Neural progenitor cell (in vitro differentiated cells): ENCODE measurements at regions not wholly inside any gene's neighbourhood (a gene's known extent, or its start where the extent isn't known, plus 50 kb on each side); places are given as distances from the start of the nearest gene placed in this dataset.
A peak's percentile ranks its signal among the peaks of the same experiment; 100 is the strongest.

Experiments used
- DNase-seq: peaks from one replicate; pipeline ENCODE4 v3.0.0-alpha.2; 2016; ENCODE audit warnings: low spot score
- H2AFZ ChIP-seq: fragments of 200-600 bp; sonication (generic); replicated peaks from 2 replicates; pipeline ENCODE4 v1.6.1; 2016; ENCODE audit warnings: antibody characterized with exemption
- H3F3A ChIP-seq: fragments of 200-600 bp; sonication (generic); 2 replicates; pipeline ENCODE4 v1.6.1; 2016; ENCODE audit warnings: antibody characterized with exemption, low read depth
- H3K27ac ChIP-seq: fragments of 200-600 bp; sonication (generic); 2 replicates; pipeline ENCODE4 v1.5.1; 2016; ENCODE audit warnings: mild to moderate bottlenecking
- H3K27me3 ChIP-seq: fragments of 200-600 bp; sonication (generic); 2 replicates; pipeline ENCODE4 v1.6.1; 2016; ENCODE audit warnings: mild to moderate bottlenecking, moderate library complexity
- H3K36me3 ChIP-seq: fragments of 200-600 bp; sonication (generic); 2 replicates; pipeline ENCODE4 v1.5.1; 2016
- H3K4me1 ChIP-seq: fragments of 200-600 bp; sonication (generic); 2 replicates; pipeline ENCODE4 v1.6.1; 2016; ENCODE audit warnings: mixed run types
- H3K4me2 ChIP-seq: fragments of 200-600 bp; sonication (generic); 2 replicates; pipeline ENCODE4 v1.6.1; 2016
- H3K4me3 ChIP-seq: fragments of 200-600 bp; sonication (generic); 2 replicates; pipeline ENCODE4 v1.5.1; 2016
- H3K79me2 ChIP-seq: fragments of 200-600 bp; sonication (generic); 2 replicates; pipeline ENCODE4 v1.6.1; 2016; ENCODE audit warnings: low read depth
- H3K9ac ChIP-seq: fragments of 200-600 bp; sonication (generic); 2 replicates; pipeline ENCODE4 v1.6.1; 2016
- H3K9me3 ChIP-seq: fragments of 200-600 bp; sonication (generic); 2 replicates; pipeline ENCODE4 v1.5.1; 2016; ENCODE audit warnings: low read depth
- H4K20me1 ChIP-seq: fragments of 200-600 bp; sonication (generic); 2 replicates; pipeline ENCODE4 v1.6.1; 2016; ENCODE audit warnings: low read depth
- H3K27ac Mint-ChIP-seq: 3 replicates; pipeline ENCODE4 v1.8.0; 2021; ENCODE audit warnings: mixed read lengths
- H3K27me3 Mint-ChIP-seq: 2 replicates; pipeline ENCODE4 v1.8.0; 2022; ENCODE audit warnings: low read depth, mild to moderate bottlenecking, inconsistent platforms, moderate library complexity, mixed read lengths; ENCODE audit not compliant: insufficient read depth
- H3K36me3 Mint-ChIP-seq: 3 replicates; pipeline ENCODE4 v1.8.0; 2021; ENCODE audit warnings: mixed read lengths
- H3K4me1 Mint-ChIP-seq: 3 replicates; pipeline ENCODE4 v1.8.0; 2021; ENCODE audit warnings: mixed read lengths
- H3K4me3 Mint-ChIP-seq: 3 replicates; pipeline ENCODE4 v1.8.0; 2021; ENCODE audit warnings: mild to moderate bottlenecking, moderate library complexity, mixed read lengths
- H3K9me3 Mint-ChIP-seq: 3 replicates; pipeline ENCODE4 v1.8.0; 2020; ENCODE audit warnings: mixed read lengths
- EZH2 ChIP-seq: fragments of 200-600 bp; sonication (generic); IDR thresholded peaks from 2 replicates; pipeline ENCODE4 v1.6.1; 2017; ENCODE audit warnings: antibody characterized with exemption, mild to moderate bottlenecking, moderate library complexity
- EZH2phosphoT487 ChIP-seq: fragments of 200-600 bp; sonication (generic); IDR thresholded peaks from 2 replicates; pipeline ENCODE4 v1.6.1; 2017; ENCODE audit warnings: antibody characterized with exemption
- TF ChIP-seq, protein P1 (sequence below): fragments of 200-600 bp; sonication (generic); IDR thresholded peaks from 2 replicates; pipeline ENCODE4 v1.5.1; 2017; ENCODE audit warnings: antibody characterized with exemption, mild to moderate bottlenecking

DNA sequence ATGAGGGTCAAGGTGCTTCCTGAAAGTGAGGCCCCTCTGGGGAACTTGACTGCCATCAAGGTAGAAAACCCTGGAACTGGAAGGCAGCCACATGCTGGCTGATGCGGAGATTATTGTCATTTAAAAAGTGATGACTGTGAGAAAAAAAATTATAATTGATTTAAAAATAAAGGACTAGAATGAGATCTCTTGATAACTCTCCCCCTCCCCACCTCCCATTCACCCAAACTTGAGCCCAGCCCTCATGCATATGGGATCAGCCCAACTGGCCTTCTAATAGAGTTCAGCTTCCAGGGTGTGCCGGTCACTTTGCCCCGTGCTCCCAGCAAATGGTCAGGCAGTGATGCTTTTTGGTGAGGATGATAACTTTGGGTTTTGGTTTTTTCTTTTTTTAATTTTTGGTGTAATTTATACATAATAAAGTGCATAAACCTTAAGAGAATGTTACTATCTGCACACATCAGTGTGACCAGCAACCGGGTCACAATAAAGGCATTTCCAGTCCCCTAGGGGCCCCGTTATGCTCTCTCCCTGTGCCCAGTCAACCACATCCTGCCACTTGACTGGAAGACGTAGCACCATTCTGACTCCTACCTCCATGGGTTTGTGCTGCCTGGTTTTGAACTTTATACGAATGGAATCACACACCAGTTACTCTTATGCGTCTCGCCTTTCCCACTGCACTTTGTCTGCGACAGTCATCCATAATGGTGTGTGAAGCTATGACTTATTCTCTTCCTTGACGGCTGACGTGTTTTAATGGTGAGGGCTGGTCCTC is 187.9 kb downstream of the USP12 start:
- Histone ChIP-seq H3K27me3 (no peaks in the 10 kb centered on the region), H3K9ac (no peak overlapping the region), H2AFZ (no peak overlapping the region), H4K20me1 (no peaks in the 10 kb centered on the region), H3K9me3 (no peaks in the 10 kb centered on the region), H3K4me2 (no peak overlapping the region), H3K27ac (no peak overlapping the region), H3K4me1 (no peaks in the 10 kb centered on the region), H3F3A (no peaks in the 10 kb centered on the region), H3K36me3 (no peaks in the 10 kb centered on the region), H3K79me2 (no peaks in the 10 kb centered on the region), H3K4me3 (no peak overlapping the region)
- Mint-ChIP-seq H3K4me3 (no peak overlapping the region), H3K27me3 (peaks cover 5% of the 10 kb centered on the region), H3K27ac (peak overlapping the region; percentile 15), H3K36me3 (no peaks in the 10 kb centered on the region), H3K4me1 (peaks cover 4% of the 10 kb centered on the region), H3K9me3 (no peaks in the 10 kb centered on the region)
- DNase-seq, result no peak
- TF ChIP-seq, protein P1, sequence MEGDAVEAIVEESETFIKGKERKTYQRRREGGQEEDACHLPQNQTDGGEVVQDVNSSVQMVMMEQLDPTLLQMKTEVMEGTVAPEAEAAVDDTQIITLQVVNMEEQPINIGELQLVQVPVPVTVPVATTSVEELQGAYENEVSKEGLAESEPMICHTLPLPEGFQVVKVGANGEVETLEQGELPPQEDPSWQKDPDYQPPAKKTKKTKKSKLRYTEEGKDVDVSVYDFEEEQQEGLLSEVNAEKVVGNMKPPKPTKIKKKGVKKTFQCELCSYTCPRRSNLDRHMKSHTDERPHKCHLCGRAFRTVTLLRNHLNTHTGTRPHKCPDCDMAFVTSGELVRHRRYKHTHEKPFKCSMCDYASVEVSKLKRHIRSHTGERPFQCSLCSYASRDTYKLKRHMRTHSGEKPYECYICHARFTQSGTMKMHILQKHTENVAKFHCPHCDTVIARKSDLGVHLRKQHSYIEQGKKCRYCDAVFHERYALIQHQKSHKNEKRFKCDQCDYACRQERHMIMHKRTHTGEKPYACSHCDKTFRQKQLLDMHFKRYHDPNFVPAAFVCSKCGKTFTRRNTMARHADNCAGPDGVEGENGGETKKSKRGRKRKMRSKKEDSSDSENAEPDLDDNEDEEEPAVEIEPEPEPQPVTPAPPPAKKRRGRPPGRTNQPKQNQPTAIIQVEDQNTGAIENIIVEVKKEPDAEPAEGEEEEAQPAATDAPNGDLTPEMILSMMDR, result no peak
- TF ChIP-seq EZH2 (no peak), EZH2phosphoT487 (no peak)

DNA sequence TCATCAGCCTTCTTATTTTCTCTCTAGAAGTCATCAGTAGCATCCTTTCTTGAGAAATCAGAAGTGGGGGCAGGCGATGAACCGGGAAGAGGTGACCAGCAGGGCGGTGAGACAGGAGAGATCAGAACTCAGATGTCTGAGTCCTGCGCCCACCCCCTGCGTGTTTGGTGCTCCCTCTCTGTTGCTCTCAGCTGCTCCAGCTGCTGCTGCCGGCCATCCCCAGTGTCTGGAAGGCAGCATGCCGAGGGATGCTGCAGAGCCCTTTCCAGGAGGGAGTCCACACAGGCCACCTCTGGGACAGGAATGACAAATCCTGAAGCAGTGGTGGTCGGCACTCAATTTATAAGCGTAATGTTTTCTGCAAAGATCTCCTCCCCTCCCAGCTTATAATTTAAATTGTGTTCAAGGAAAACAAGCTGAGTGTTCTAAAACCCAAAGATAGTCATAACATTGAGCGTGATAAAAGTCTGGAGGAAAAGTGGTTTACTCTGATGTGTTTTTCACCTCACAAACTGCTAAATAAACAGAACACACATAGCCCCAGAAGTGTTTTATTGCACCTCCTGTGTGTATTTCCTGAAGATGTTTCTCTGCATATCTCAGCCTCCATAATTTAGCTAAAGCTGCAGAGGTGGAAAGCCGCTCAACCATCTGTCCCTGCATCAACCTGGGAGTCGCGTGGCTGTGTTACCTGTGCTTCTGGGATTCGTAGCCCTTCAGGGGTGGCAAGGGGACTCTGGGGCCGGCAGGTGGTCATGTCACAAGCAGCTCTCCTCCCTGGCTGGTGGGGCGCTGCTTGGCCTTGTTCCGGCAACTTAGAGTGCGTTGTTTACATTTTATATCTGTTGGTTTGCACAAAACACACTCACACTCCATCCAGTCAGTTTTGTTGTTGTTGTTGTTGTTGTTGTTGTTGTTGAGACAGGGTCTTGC is 191.2 kb downstream of the USP12 start:
- Mint-ChIP-seq H3K27ac (no peak overlapping the region), H3K27me3 (peaks cover 9% of the 10 kb centered on the region), H3K36me3 (no peaks in the 10 kb centered on the region), H3K4me3 (no peak overlapping the region), H3K9me3 (no peaks in the 10 kb centered on the region), H3K4me1 (peaks cover 4% of the 10 kb centered on the region)
- Histone ChIP-seq H3K9ac (no peak overlapping the region), H3K79me2 (no peaks in the 10 kb centered on the region), H3K4me3 (no peak overlapping the region), H3K27ac (no peak overlapping the region), H3K4me2 (no peak overlapping the region), H3F3A (no peaks in the 10 kb centered on the region), H4K20me1 (no peaks in the 10 kb centered on the region), H2AFZ (no peak overlapping the region), H3K36me3 (no peaks in the 10 kb centered on the region), H3K27me3 (no peaks in the 10 kb centered on the region), H3K9me3 (no peaks in the 10 kb centered on the region), H3K4me1 (no peaks in the 10 kb centered on the region)
- no peak for DNase-seq
- TF ChIP-seq EZH2 (no peak), EZH2phosphoT487 (no peak)
- TF ChIP-seq, protein P1, result no peak

DNA sequence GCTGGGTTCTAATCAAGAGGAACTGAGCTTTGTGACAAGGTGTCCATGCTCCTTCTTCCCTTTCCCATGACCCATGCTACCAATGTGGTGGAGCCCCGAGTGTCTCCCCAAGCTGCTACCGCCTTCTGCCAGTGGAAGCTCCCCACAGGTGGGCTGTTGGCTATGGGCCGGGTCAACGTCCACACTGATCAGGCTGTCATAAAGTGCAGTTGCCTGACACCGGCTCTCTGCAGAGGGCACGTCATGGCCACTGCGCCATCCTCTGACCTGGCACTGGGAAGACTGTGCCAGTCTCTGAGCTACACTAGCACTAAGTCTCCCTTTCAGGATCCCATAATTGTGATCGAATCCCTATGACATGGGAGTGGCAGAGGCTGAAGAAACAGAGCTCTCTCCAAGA is 192.3 kb downstream of the USP12 start:
- no peaks in the 10 kb centered on the region for H3K36me3 Mint-ChIP-seq
- H2AFZ ChIP-seq, result no peak overlapping the region

More for the DNA sequence above, 192.3 kb downstream of the USP12 start:
- Histone ChIP-seq H3K9ac (no peak overlapping the region), H3K27me3 (no peaks in the 10 kb centered on the region), H4K20me1 (no peaks in the 10 kb centered on the region), H3K4me1 (no peaks in the 10 kb centered on the region), H3K27ac (no peak overlapping the region), H3K9me3 (no peaks in the 10 kb centered on the region), H3K36me3 (no peaks in the 10 kb centered on the region), H3K4me3 (no peak overlapping the region), H3F3A (no peaks in the 10 kb centered on the region), H3K79me2 (no peaks in the 10 kb centered on the region), H3K4me2 (no peak overlapping the region)
- no peak overlapping the region for H3K4me3 Mint-ChIP-seq
- H3K9me3 Mint-ChIP-seq, result no peaks in the 10 kb centered on the region
- peaks cover 4% of the 10 kb centered on the region for H3K4me1 Mint-ChIP-seq
- H3K27ac Mint-ChIP-seq, result no peak overlapping the region
- TF ChIP-seq EZH2phosphoT487, result no peak
- TF ChIP-seq, protein P1, result no peak
- TF ChIP-seq EZH2, result no peak
- no peak for DNase-seq
- peaks cover 9% of the 10 kb centered on the region for H3K27me3 Mint-ChIP-seq
